ENCODE measurements at regions not wholly inside any gene's neighbourhood (a gene's known extent, or its start where the extent isn't known, plus 50 kb on each side); places are given as distances from the start of the nearest gene placed in this dataset.

DNA sequence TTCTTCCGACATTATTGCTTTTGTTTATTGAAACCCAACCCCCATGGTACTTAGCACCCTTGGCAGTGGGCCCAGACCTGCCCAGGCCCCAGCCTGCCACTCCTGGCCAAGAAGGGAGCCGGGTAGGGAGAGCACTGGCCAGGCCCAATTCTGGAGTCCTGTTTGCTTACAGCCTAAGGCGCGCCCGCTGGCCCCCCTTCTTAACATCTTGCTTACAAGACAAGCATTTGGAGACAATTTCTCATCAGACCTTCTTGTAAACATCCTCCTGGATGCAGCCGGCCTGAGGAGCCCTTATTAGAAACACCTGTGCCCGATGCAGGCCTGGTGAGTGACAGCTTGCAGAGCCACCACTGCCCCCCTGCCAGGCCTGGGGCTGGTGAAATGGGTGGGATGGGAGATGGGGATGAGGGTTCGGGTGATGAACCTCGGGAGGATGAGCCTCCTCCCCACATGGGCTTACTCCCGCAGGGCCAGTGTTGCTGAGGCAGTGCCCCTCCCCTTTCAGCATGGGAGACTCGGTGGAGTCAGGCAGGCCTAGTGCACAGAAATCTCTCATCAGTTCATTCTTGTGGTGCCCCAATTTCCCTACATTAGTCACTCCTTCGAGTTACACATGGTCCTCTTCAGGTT is 217.5 kb downstream of the CYP26B1 start:
- TF ChIP-seq, protein P1, sequence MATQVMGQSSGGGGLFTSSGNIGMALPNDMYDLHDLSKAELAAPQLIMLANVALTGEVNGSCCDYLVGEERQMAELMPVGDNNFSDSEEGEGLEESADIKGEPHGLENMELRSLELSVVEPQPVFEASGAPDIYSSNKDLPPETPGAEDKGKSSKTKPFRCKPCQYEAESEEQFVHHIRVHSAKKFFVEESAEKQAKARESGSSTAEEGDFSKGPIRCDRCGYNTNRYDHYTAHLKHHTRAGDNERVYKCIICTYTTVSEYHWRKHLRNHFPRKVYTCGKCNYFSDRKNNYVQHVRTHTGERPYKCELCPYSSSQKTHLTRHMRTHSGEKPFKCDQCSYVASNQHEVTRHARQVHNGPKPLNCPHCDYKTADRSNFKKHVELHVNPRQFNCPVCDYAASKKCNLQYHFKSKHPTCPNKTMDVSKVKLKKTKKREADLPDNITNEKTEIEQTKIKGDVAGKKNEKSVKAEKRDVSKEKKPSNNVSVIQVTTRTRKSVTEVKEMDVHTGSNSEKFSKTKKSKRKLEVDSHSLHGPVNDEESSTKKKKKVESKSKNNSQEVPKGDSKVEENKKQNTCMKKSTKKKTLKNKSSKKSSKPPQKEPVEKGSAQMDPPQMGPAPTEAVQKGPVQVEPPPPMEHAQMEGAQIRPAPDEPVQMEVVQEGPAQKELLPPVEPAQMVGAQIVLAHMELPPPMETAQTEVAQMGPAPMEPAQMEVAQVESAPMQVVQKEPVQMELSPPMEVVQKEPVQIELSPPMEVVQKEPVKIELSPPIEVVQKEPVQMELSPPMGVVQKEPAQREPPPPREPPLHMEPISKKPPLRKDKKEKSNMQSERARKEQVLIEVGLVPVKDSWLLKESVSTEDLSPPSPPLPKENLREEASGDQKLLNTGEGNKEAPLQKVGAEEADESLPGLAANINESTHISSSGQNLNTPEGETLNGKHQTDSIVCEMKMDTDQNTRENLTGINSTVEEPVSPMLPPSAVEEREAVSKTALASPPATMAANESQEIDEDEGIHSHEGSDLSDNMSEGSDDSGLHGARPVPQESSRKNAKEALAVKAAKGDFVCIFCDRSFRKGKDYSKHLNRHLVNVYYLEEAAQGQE (IDR thresholded peaks at IDR 0.05; ENCODE audit: low read depth, low read length), result no peak
- TF ChIP-seq CTCF (IDR thresholded peaks at IDR 0.05 in 2 of 3, conservative IDR thresholded peaks at IDR 0.05 in 1 of 3; ENCODE audit: control insufficient read depth in 2 of 3, extremely low read depth in 1 of 3, insufficient read depth in 1 of 3, low read depth in 3 of 3, low read length in 3 of 3), result no peak
- no peak for TF ChIP-seq NFYB (IDR thresholded peaks at IDR 0.05; ENCODE audit: insufficient read depth, low read depth, low read length)
- TF ChIP-seq ZBTB11 (CRISPR knock-in tag; IDR thresholded peaks at IDR 0.05), result no peak
- no peak for TF ChIP-seq POLR2A (IDR thresholded peaks at IDR 0.05; ENCODE audit: low read depth, low read length)
- no peak for TF ChIP-seq ZSCAN29 (IDR thresholded peaks at IDR 0.05)
- TF ChIP-seq, protein P2, sequence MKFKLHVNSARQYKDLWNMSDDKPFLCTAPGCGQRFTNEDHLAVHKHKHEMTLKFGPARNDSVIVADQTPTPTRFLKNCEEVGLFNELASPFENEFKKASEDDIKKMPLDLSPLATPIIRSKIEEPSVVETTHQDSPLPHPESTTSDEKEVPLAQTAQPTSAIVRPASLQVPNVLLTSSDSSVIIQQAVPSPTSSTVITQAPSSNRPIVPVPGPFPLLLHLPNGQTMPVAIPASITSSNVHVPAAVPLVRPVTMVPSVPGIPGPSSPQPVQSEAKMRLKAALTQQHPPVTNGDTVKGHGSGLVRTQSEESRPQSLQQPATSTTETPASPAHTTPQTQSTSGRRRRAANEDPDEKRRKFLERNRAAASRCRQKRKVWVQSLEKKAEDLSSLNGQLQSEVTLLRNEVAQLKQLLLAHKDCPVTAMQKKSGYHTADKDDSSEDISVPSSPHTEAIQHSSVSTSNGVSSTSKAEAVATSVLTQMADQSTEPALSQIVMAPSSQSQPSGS (IDR thresholded peaks at IDR 0.05; ENCODE audit: low read length), result no peak
- TF ChIP-seq, protein P3, sequence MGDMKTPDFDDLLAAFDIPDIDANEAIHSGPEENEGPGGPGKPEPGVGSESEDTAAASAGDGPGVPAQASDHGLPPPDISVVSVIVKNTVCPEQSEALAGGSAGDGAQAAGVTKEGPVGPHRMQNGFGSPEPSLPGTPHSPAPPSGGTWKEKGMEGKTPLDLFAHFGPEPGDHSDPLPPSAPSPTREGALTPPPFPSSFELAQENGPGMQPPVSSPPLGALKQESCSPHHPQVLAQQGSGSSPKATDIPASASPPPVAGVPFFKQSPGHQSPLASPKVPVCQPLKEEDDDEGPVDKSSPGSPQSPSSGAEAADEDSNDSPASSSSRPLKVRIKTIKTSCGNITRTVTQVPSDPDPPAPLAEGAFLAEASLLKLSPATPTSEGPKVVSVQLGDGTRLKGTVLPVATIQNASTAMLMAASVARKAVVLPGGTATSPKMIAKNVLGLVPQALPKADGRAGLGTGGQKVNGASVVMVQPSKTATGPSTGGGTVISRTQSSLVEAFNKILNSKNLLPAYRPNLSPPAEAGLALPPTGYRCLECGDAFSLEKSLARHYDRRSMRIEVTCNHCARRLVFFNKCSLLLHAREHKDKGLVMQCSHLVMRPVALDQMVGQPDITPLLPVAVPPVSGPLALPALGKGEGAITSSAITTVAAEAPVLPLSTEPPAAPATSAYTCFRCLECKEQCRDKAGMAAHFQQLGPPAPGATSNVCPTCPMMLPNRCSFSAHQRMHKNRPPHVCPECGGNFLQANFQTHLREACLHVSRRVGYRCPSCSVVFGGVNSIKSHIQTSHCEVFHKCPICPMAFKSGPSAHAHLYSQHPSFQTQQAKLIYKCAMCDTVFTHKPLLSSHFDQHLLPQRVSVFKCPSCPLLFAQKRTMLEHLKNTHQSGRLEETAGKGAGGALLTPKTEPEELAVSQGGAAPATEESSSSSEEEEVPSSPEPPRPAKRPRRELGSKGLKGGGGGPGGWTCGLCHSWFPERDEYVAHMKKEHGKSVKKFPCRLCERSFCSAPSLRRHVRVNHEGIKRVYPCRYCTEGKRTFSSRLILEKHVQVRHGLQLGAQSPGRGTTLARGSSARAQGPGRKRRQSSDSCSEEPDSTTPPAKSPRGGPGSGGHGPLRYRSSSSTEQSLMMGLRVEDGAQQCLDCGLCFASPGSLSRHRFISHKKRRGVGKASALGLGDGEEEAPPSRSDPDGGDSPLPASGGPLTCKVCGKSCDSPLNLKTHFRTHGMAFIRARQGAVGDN (IDR thresholded peaks at IDR 0.05), result no peak
- TF ChIP-seq BMI1 (IDR thresholded peaks at IDR 0.05; ENCODE audit: borderline replicate concordance), result no peak

Measured in GM12878 (cell line).